GM23338 (cell line): ENCODE measurements at regions not wholly inside any gene's neighbourhood (a gene's known extent, or its start where the extent isn't known, plus 50 kb on each side); places are given as distances from the start of the nearest gene placed in this dataset.

Experiments used
- ATAC-seq: fragments of 200-7000 bp; cut with Tn5 transposase; 3 replicates; pipeline ENCODE4 v1.9.1; 2020
- DNase-seq: peaks from one replicate; pipeline ENCODE4 v3.0.0-alpha.2; 2015; ENCODE audit warnings: low spot score
- H2AFZ ChIP-seq: fragments of 200-600 bp; sonication (generic); 2 replicates; pipeline ENCODE4 v1.8.0; 2016; ENCODE audit warnings: antibody characterized with exemption, mild to moderate bottlenecking, moderate library complexity
- H3F3A ChIP-seq: fragments of 200-600 bp; sonication (generic); replicated peaks from 2 replicates; pipeline ENCODE4 v1.8.0; 2017; ENCODE audit warnings: antibody characterized with exemption, mixed run types, low read depth
- H3K27ac ChIP-seq: fragments of 200-600 bp; sonication (generic); 2 replicates; pipeline ENCODE4 v1.6.1; 2016; ENCODE audit warnings: low read depth
- H3K27me3 ChIP-seq: fragments of 200-600 bp; sonication (generic); 2 replicates; pipeline ENCODE4 v1.8.0; 2016; ENCODE audit warnings: mild to moderate bottlenecking, mixed run types, moderate library complexity; ENCODE audit not compliant: insufficient read depth
- H3K36me3 ChIP-seq: fragments of 200-600 bp; sonication (generic); 2 replicates; pipeline ENCODE4 v1.8.0; 2016; ENCODE audit warnings: mild to moderate bottlenecking; ENCODE audit not compliant: insufficient read depth
- H3K4me1 ChIP-seq: fragments of 200-600 bp; sonication (generic); 2 replicates; pipeline ENCODE4 v1.8.0; 2016; ENCODE audit warnings: mild to moderate bottlenecking, moderate library complexity; ENCODE audit not compliant: insufficient read depth
- H3K4me2 ChIP-seq: fragments of 200-600 bp; sonication (generic); 2 replicates; pipeline ENCODE4 v1.7.1; 2017; ENCODE audit warnings: mixed run types
- H3K4me3 ChIP-seq: fragments of 200-600 bp; sonication (generic); 2 replicates; pipeline ENCODE4 v1.6.1; 2016; ENCODE audit warnings: mixed run types
- H3K79me2 ChIP-seq: fragments of 200-600 bp; sonication (generic); replicated peaks from 2 replicates; pipeline ENCODE4 v1.8.0; 2017; ENCODE audit warnings: mild to moderate bottlenecking; ENCODE audit not compliant: insufficient read depth
- H3K9me2 ChIP-seq: fragments of 200-600 bp; sonication (generic); 2 replicates; pipeline ENCODE4 v1.8.0; 2017; ENCODE audit not compliant: insufficient read depth
- H4K20me1 ChIP-seq: fragments of 200-600 bp; sonication (generic); replicated peaks from 2 replicates; pipeline ENCODE4 v1.8.0; 2017; ENCODE audit warnings: mild to moderate bottlenecking; ENCODE audit not compliant: insufficient read depth
- H3K27ac Mint-ChIP-seq: 2 replicates; pipeline ENCODE4 v1.8.0; 2020; ENCODE audit warnings: inconsistent platforms, mild to moderate bottlenecking, moderate library complexity, mixed read lengths
- H3K27me3 Mint-ChIP-seq: 3 replicates; pipeline ENCODE4 v1.8.0; 2022; ENCODE audit warnings: low read depth, mild to moderate bottlenecking, moderate library complexity, mixed read lengths, inconsistent platforms; ENCODE audit not compliant: insufficient read depth, poor library complexity
- H3K36me3 Mint-ChIP-seq: 3 replicates; pipeline ENCODE4 v1.8.0; 2021; ENCODE audit warnings: low read depth, mild to moderate bottlenecking, inconsistent platforms, moderate library complexity, mixed read lengths
- H3K4me1 Mint-ChIP-seq: 3 replicates; pipeline ENCODE4 v1.8.0; 2020; ENCODE audit warnings: mild to moderate bottlenecking, inconsistent platforms, mixed read lengths
- H3K4me3 Mint-ChIP-seq: 3 replicates; pipeline ENCODE4 v1.8.0; 2021; ENCODE audit warnings: moderate library complexity, mild to moderate bottlenecking, inconsistent platforms, mixed read lengths
- H3K9me3 Mint-ChIP-seq: 3 replicates; pipeline ENCODE4 v1.8.0; 2020; ENCODE audit warnings: moderate library complexity, mild to moderate bottlenecking, inconsistent platforms, mixed read lengths
- CREB1 ChIP-seq: fragments of 250-450 bp; sonication (Bioruptor Pico); IDR thresholded peaks from 2 replicates; pipeline ENCODE4 v1.5.0; 2020; ENCODE audit warnings: low read depth, mild to moderate bottlenecking, moderate library complexity
- EZH2 ChIP-seq: fragments of 200-600 bp; sonication (generic); IDR thresholded peaks from one replicate; pipeline ENCODE4 v1.8.0; 2017; ENCODE audit warnings: antibody characterized with exemption, mild to moderate bottlenecking, low read depth; ENCODE audit not compliant: unreplicated experiment
- JUNB ChIP-seq: IDR thresholded peaks from one replicate; pipeline ENCODE4 v1.6.1; 2016; ENCODE audit warnings: antibody characterized with exemption; ENCODE audit not compliant: unreplicated experiment
- POLR2AphosphoS5 ChIP-seq: IDR thresholded peaks from 2 replicates; pipeline ENCODE4 v1.6.1; 2016; ENCODE audit warnings: antibody characterized with exemption, low read depth
- STAT1 ChIP-seq: IDR thresholded peaks from one replicate; pipeline ENCODE4 v1.6.1; 2016; ENCODE audit warnings: antibody characterized with exemption; ENCODE audit not compliant: unreplicated experiment
- ZNF114 ChIP-seq: fragments of 250-450 bp; sonication (Bioruptor Pico); IDR thresholded peaks from 2 replicates; pipeline ENCODE4 v1.5.0; 2020; ENCODE audit warnings: mild to moderate bottlenecking, moderate library complexity
- ZNF331 ChIP-seq: fragments of 250-450 bp; sonication (Bioruptor Pico); IDR thresholded peaks from 2 replicates; pipeline ENCODE4 v1.5.0; 2020; ENCODE audit warnings: low read depth, mild to moderate bottlenecking, moderate library complexity
- ZNF462 ChIP-seq: fragments of 250-450 bp; sonication (Bioruptor Pico); IDR thresholded peaks from 2 replicates; pipeline ENCODE4 v1.5.0; 2020; ENCODE audit warnings: mild to moderate bottlenecking, moderate library complexity
- TF ChIP-seq, protein P1 (sequence below), 2 experiments: fragments of 200-600 bp in 1 of 2; sonication (generic) in 1 of 2; conservative IDR thresholded peaks; 2 replicates each; pipeline versions ENCODE4 v1.5.1 to v1.6.1; 2016 to 2017; ENCODE audit warnings: antibody characterized with exemption in 2 of 2, low read depth in 2 of 2, mild to moderate bottlenecking in 2 of 2, moderate library complexity in 1 of 2
- TF ChIP-seq, protein P2 (sequence below): IDR thresholded peaks from one replicate; pipeline ENCODE4 v1.6.1; 2018; ENCODE audit warnings: antibody characterized with exemption; ENCODE audit not compliant: unreplicated experiment

DNA sequence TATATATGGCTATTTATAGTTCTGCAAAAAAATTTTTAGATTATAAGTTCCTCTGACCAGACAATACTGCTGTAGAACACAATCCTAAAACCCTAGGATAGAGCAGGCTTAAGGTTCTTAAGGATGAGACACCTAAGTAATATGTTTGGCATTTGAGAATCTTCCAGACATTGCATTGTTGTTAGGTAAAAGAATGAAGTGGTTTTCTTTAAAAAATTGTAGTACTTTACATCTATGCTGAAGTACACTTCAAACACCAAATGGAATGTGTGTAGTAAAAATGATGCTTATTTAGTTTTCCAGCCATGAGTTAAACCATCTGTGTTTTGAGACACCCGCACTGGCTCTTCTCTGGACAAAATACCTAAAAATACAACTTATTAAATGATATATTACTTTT is 857.7 kb downstream of the OTOL1 start:
- H3K27me3 Mint-ChIP-seq = no peaks in the 10 kb centered on the region
- TF ChIP-seq POLR2AphosphoS5 (no peak), ZNF114 (CRISPR knock-in tag) (no peak), JUNB (no peak)
- ATAC-seq = no peak
- no peaks in the 10 kb centered on the region for H3K27me3 ChIP-seq
- no peak overlapping the region for H3K4me2 ChIP-seq
- no peak overlapping the region for H3K27ac Mint-ChIP-seq
- no peaks in the 10 kb centered on the region for H3K36me3 ChIP-seq
- H3F3A ChIP-seq = no peaks in the 10 kb centered on the region
- no peak overlapping the region for H3K27ac ChIP-seq
- H4K20me1 ChIP-seq = no peaks in the 10 kb centered on the region
- H3K79me2 ChIP-seq = no peaks in the 10 kb centered on the region
- no peaks in the 10 kb centered on the region for H3K4me1 Mint-ChIP-seq
- H3K9me2 ChIP-seq = no peaks in the 10 kb centered on the region; the same call in 1 of the 2 replicates
- H3K36me3 Mint-ChIP-seq = no peaks in the 10 kb centered on the region
- no peaks in the 10 kb centered on the region for H3K9me3 Mint-ChIP-seq
- peak; percentile 10 for DNase-seq
- no peak overlapping the region for H3K4me3 Mint-ChIP-seq
- no peak overlapping the region for H3K4me3 ChIP-seq
- no peak overlapping the region for H2AFZ ChIP-seq
- H3K4me1 ChIP-seq = no peaks in the 10 kb centered on the region

DNA sequence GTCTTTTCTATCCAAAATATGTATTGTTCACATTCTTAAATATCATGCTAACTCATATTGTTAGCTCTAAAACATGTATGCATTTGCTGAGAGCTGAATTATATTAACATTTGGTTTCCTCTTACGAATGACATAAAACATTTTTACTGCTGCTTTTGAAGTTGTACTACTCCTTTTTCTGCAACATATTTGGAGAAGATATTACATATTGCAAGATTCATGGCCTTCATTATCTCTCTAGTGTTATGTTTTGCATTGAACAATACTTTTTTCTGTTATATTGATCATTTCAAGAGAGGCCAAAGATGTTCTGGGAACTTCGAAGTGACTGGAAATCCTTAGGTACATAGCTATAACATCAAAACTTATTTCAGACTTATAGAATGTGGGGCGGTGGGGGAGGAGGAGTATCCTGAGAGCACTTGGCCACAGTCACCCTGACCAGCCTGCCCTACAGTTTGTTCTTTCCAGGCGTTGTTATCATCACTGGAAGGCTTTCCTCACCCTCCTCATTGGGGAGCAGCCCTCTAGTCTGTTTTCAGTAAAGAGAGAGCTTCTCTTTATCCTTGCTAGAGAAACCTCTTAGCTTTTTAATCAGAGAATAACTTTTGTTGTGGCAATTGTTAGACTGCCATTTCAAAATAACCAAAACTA is 868.6 kb downstream of the OTOL1 start:
- Mint-ChIP-seq H3K9me3 (no peaks in the 10 kb centered on the region), H3K36me3 (no peaks in the 10 kb centered on the region), H3K4me3 (no peak overlapping the region), H3K4me1 (peaks cover 7% of the 10 kb centered on the region; the same call in 2 of the 3 replicates), H3K27ac (no peak overlapping the region), H3K27me3 (no peaks in the 10 kb centered on the region)
- DNase-seq (no peak), ATAC-seq (no peak)
- no peaks in the 10 kb centered on the region for H3K27me3 ChIP-seq
- no peak overlapping the region for H3K4me2 ChIP-seq
- H3K79me2 ChIP-seq = no peaks in the 10 kb centered on the region
- H3K4me3 ChIP-seq = no peak overlapping the region
- H3K9me2 ChIP-seq = no peaks in the 10 kb centered on the region
- no peak overlapping the region for H3K27ac ChIP-seq
- H2AFZ ChIP-seq = peak overlapping the region; percentile 45; the same call in 1 of the 2 replicates
- H3K4me1 ChIP-seq = peaks cover 4% of the 10 kb centered on the region; the same call in 1 of the 2 replicates
- H3K36me3 ChIP-seq = no peaks in the 10 kb centered on the region
- no peaks in the 10 kb centered on the region for H4K20me1 ChIP-seq
- H3F3A ChIP-seq = no peaks in the 10 kb centered on the region
- TF ChIP-seq JUNB (no peak), CREB1 (no peak), ZNF462 (CRISPR knock-in tag) (no peak), ZNF331 (CRISPR knock-in tag) (no peak), ZNF114 (CRISPR knock-in tag) (no peak), STAT1 (no peak), EZH2 (no peak)
- TF ChIP-seq, protein P1, sequence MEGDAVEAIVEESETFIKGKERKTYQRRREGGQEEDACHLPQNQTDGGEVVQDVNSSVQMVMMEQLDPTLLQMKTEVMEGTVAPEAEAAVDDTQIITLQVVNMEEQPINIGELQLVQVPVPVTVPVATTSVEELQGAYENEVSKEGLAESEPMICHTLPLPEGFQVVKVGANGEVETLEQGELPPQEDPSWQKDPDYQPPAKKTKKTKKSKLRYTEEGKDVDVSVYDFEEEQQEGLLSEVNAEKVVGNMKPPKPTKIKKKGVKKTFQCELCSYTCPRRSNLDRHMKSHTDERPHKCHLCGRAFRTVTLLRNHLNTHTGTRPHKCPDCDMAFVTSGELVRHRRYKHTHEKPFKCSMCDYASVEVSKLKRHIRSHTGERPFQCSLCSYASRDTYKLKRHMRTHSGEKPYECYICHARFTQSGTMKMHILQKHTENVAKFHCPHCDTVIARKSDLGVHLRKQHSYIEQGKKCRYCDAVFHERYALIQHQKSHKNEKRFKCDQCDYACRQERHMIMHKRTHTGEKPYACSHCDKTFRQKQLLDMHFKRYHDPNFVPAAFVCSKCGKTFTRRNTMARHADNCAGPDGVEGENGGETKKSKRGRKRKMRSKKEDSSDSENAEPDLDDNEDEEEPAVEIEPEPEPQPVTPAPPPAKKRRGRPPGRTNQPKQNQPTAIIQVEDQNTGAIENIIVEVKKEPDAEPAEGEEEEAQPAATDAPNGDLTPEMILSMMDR (conservative IDR thresholded peaks at IDR 0.05; ENCODE audit: low read depth in 2 of 2) = no peak
- TF ChIP-seq, protein P2, sequence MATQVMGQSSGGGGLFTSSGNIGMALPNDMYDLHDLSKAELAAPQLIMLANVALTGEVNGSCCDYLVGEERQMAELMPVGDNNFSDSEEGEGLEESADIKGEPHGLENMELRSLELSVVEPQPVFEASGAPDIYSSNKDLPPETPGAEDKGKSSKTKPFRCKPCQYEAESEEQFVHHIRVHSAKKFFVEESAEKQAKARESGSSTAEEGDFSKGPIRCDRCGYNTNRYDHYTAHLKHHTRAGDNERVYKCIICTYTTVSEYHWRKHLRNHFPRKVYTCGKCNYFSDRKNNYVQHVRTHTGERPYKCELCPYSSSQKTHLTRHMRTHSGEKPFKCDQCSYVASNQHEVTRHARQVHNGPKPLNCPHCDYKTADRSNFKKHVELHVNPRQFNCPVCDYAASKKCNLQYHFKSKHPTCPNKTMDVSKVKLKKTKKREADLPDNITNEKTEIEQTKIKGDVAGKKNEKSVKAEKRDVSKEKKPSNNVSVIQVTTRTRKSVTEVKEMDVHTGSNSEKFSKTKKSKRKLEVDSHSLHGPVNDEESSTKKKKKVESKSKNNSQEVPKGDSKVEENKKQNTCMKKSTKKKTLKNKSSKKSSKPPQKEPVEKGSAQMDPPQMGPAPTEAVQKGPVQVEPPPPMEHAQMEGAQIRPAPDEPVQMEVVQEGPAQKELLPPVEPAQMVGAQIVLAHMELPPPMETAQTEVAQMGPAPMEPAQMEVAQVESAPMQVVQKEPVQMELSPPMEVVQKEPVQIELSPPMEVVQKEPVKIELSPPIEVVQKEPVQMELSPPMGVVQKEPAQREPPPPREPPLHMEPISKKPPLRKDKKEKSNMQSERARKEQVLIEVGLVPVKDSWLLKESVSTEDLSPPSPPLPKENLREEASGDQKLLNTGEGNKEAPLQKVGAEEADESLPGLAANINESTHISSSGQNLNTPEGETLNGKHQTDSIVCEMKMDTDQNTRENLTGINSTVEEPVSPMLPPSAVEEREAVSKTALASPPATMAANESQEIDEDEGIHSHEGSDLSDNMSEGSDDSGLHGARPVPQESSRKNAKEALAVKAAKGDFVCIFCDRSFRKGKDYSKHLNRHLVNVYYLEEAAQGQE = no peak
